ENCODE measurements at regions not wholly inside any gene's neighbourhood (a gene's known extent, or its start where the extent isn't known, plus 50 kb on each side); places are given as distances from the start of the nearest gene placed in this dataset.
A peak's percentile ranks its signal among the peaks of the same experiment; 100 is the strongest.

GRCh38 chr9:71628247-71628646 lies 140.1 kb downstream of the CEMIP2 start:
- H3K4me3 Mint-ChIP-seq, result no peak overlapping the region
- TF ChIP-seq CTCF (IDR thresholded peaks at IDR 0.05), result peak; percentile 16
- TF ChIP-seq EZH2 (IDR thresholded peaks at IDR 0.05), result no peak
- TF ChIP-seq EZH2phosphoT487 (IDR thresholded peaks at IDR 0.05), result no peak
- H3K36me3 ChIP-seq, result no peaks in the 10 kb centered on the region
- no peak overlapping the region for H2AFZ ChIP-seq (replicated peaks)
- peaks cover 11% of the 10 kb centered on the region for H3K4me1 ChIP-seq
- H4K20me1 ChIP-seq (ENCODE audit: low read depth), result no peaks in the 10 kb centered on the region
- no peaks in the 10 kb centered on the region for H3K36me3 Mint-ChIP-seq
- H3K27me3 ChIP-seq, result no peaks in the 10 kb centered on the region
- H3K9me3 ChIP-seq (ENCODE audit: low read depth), result no peaks in the 10 kb centered on the region
- H3K79me2 ChIP-seq (ENCODE audit: low read depth), result no peaks in the 10 kb centered on the region
- H3K4me2 ChIP-seq, result no peak overlapping the region
- peaks cover 4% of the 10 kb centered on the region for H3K27me3 Mint-ChIP-seq (ENCODE audit: insufficient read depth, low read depth)
- DNase-seq (ENCODE audit: low spot score), result no peak
- no peaks in the 10 kb centered on the region for H3F3A ChIP-seq (ENCODE audit: low read depth)
- no peak overlapping the region for H3K27ac Mint-ChIP-seq
- no peak overlapping the region for H3K4me3 ChIP-seq
- H3K27ac ChIP-seq, result no peak overlapping the region
- no peaks in the 10 kb centered on the region for H3K4me1 Mint-ChIP-seq
- no peak overlapping the region for H3K9ac ChIP-seq
- H3K9me3 Mint-ChIP-seq, result peaks cover 3% of the 10 kb centered on the region

- H2AFZ ChIP-seq (replicated peaks), result no peak overlapping the region
- no peak overlapping the region for H3K27ac Mint-ChIP-seq
These were observed 140.8 kb downstream of the CEMIP2 start for GRCh38 chr9:71627537-71627936.

GRCh38 chr9:71626395-71626794 lies 141.9 kb downstream of the CEMIP2 start:
- Mint-ChIP-seq H3K4me1 (no peaks in the 10 kb centered on the region), H3K4me3 (no peak overlapping the region), H3K27ac (no peak overlapping the region), H3K36me3 (no peaks in the 10 kb centered on the region), H3K27me3 (ENCODE audit: insufficient read depth, low read depth) (peaks cover 4% of the 10 kb centered on the region), H3K9me3 (peaks cover 3% of the 10 kb centered on the region)
- no peak for DNase-seq (ENCODE audit: low spot score)
- Histone ChIP-seq H2AFZ (replicated peaks) (no peak overlapping the region), H3K4me1 (peaks cover 11% of the 10 kb centered on the region), H3K4me2 (no peak overlapping the region), H3K4me3 (no peak overlapping the region), H4K20me1 (ENCODE audit: low read depth) (no peaks in the 10 kb centered on the region), H3K79me2 (ENCODE audit: low read depth) (no peaks in the 10 kb centered on the region), H3F3A (ENCODE audit: low read depth) (no peaks in the 10 kb centered on the region), H3K27me3 (no peaks in the 10 kb centered on the region), H3K9ac (no peak overlapping the region), H3K27ac (no peak overlapping the region), H3K36me3 (no peaks in the 10 kb centered on the region), H3K9me3 (ENCODE audit: low read depth) (no peaks in the 10 kb centered on the region)
- TF ChIP-seq EZH2phosphoT487 (IDR thresholded peaks at IDR 0.05) (no peak), EZH2 (IDR thresholded peaks at IDR 0.05) (no peak), CTCF (IDR thresholded peaks at IDR 0.05) (no peak)

More at GRCh38 chr9:71627537-71627936, 140.8 kb downstream of the CEMIP2 start:
- no peaks in the 10 kb centered on the region for H3K9me3 ChIP-seq (ENCODE audit: low read depth)
- H3K4me3 Mint-ChIP-seq, result no peak overlapping the region
- H3F3A ChIP-seq (ENCODE audit: low read depth), result no peaks in the 10 kb centered on the region
- H3K4me1 ChIP-seq, result peaks cover 11% of the 10 kb centered on the region
- DNase-seq (ENCODE audit: low spot score), result no peak
- H3K79me2 ChIP-seq (ENCODE audit: low read depth), result no peaks in the 10 kb centered on the region
- H3K27me3 Mint-ChIP-seq (ENCODE audit: insufficient read depth, low read depth), result peaks cover 4% of the 10 kb centered on the region
- TF ChIP-seq EZH2 (IDR thresholded peaks at IDR 0.05) (no peak), CTCF (IDR thresholded peaks at IDR 0.05) (no peak), EZH2phosphoT487 (IDR thresholded peaks at IDR 0.05) (no peak)
- no peak overlapping the region for H3K9ac ChIP-seq
- H3K27me3 ChIP-seq, result no peaks in the 10 kb centered on the region
- H3K4me2 ChIP-seq, result no peak overlapping the region
- H3K9me3 Mint-ChIP-seq, result peaks cover 3% of the 10 kb centered on the region
- H3K27ac ChIP-seq, result no peak overlapping the region
- H3K36me3 Mint-ChIP-seq, result no peaks in the 10 kb centered on the region
- no peak overlapping the region for H3K4me3 ChIP-seq
- H3K4me1 Mint-ChIP-seq, result no peaks in the 10 kb centered on the region
- no peaks in the 10 kb centered on the region for H4K20me1 ChIP-seq (ENCODE audit: low read depth)
- no peaks in the 10 kb centered on the region for H3K36me3 ChIP-seq
